ENCODE measurements at regions not wholly inside any gene's neighbourhood (a gene's known extent, or its start where the extent isn't known, plus 50 kb on each side); places are given as distances from the start of the nearest gene placed in this dataset.

- Histone ChIP-seq H4K20me1 (ENCODE audit: control insufficient read depth, insufficient read depth, insufficient read length) (no peaks in the 10 kb centered on the region), H3K4ac (ENCODE audit: low read depth, low read length) (no peak overlapping the region), H2BK5ac (ENCODE audit: insufficient read length, low read length) (no peak overlapping the region), H4K8ac (replicated peaks; ENCODE audit: insufficient read length, low read depth, low read length) (no peak overlapping the region), H4K91ac (ENCODE audit: insufficient read length, low read depth, low read length) (no peak overlapping the region), H3K23me2 (ENCODE audit: insufficient read length, low read depth, low read length, poor library complexity, severe bottlenecking) (no peaks in the 10 kb centered on the region), H2BK20ac (ENCODE audit: low read depth, low read length, poor library complexity, severe bottlenecking) (no peak overlapping the region), H2BK120ac (ENCODE audit: low read depth, low read length, poor library complexity, severe bottlenecking) (no peak overlapping the region), H3T11ph (ENCODE audit: low read length) (no peak overlapping the region), H3K4me1 (ENCODE audit: insufficient read depth, low read length) (no peaks in the 10 kb centered on the region), H3K79me1 (ENCODE audit: insufficient read depth, low read depth, low read length, poor library complexity, severe bottlenecking) (no peaks in the 10 kb centered on the region), H3K9ac (ENCODE audit: extremely low read depth, insufficient read length, low read length) (no peak overlapping the region), H3K27me3 (ENCODE audit: insufficient read depth, low read length) (no peaks in the 10 kb centered on the region), H2AFZ (ENCODE audit: low read length) (no peak overlapping the region), H3K27ac (ENCODE audit: insufficient read length, low read depth, low read length) (no peak overlapping the region), H2BK12ac (ENCODE audit: insufficient read length, low read depth, low read length) (no peak overlapping the region), H3K79me2 (ENCODE audit: insufficient read depth, low read length) (no peaks in the 10 kb centered on the region), H3K23ac (ENCODE audit: insufficient read length, low read depth, low read length) (no peak overlapping the region), H3K18ac (ENCODE audit: insufficient read length, low read depth, low read length) (no peak overlapping the region), H4K5ac (ENCODE audit: insufficient read length, low read depth, low read length) (no peak overlapping the region), H3K14ac (ENCODE audit: insufficient read depth, low read length) (no peak overlapping the region), H2AK5ac (ENCODE audit: insufficient read length, low read length) (no peak overlapping the region), H2BK15ac (ENCODE audit: low read depth, low read length) (no peak overlapping the region), H3K56ac (ENCODE audit: insufficient read length, low read depth, low read length) (no peak overlapping the region), H3K4me2 (ENCODE audit: insufficient read depth, insufficient read length, low read length) (no peak overlapping the region), H3K9me3 (ENCODE audit: control insufficient read depth, low read depth, low read length) (no peaks in the 10 kb centered on the region)
- Mint-ChIP-seq H3K9me3 (no peaks in the 10 kb centered on the region), H3K36me3 (ENCODE audit: insufficient read depth in 1 of 3, low read depth in 3 of 3) (no peaks in the 10 kb centered on the region; a peak in 2 of 7 replicates), H3K4me3 (no peak overlapping the region), H3K4me1 (peaks cover 15% of the 10 kb centered on the region in 2 experiments), H3K27me3 (ENCODE audit: low read depth) (peaks cover 17% of the 10 kb centered on the region), H3K27ac (no peak overlapping the region)
- no peak for TF ChIP-seq CTCF (conservative IDR thresholded peaks at IDR 0.05)
- no peak for DNase-seq
- WGBS (ENCODE audit: extremely low coverage, insufficient read length, low lambda C conversion rate): no CpG with 5 or more reads among the region's 6 CpGs
These were observed 121.4 kb downstream of the RRAGC start for GRCh38 chr1:38738207-38738606.

Measured in H9 (cell line).